HG03108 (cell line): ENCODE measurements at regions not wholly inside any gene's neighbourhood (a gene's known extent, or its start where the extent isn't known, plus 50 kb on each side); places are given as distances from the start of the nearest gene placed in this dataset.

Experiments used
- ATAC-seq: cut with Tn5 transposase; IDR thresholded peaks from one replicate; pipeline ENCODE4 v1.9.1; 2021; ENCODE audit warnings: moderate library complexity; ENCODE audit not compliant: unreplicated experiment

DNA sequence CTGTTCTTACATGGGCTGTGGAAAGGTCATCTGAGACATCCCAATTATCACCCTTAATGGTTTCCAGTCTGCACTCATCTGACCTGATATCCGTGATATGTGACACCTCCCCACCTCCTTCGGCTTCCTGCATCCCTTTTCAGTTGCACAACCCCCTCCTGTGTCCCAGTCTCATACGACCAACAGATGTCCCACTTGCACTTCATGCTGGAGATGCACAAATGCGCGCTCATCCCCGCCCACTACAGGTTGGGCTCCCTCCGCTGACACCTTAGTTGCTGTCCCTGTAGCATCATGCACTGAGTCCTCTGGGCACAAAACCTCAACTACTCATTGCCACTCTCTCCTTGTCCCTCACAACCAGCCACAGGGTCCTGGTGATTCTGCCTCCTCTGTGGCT lies 94.4 kb downstream of the MIS18A start:
- no peak for ATAC-seq

DNA sequence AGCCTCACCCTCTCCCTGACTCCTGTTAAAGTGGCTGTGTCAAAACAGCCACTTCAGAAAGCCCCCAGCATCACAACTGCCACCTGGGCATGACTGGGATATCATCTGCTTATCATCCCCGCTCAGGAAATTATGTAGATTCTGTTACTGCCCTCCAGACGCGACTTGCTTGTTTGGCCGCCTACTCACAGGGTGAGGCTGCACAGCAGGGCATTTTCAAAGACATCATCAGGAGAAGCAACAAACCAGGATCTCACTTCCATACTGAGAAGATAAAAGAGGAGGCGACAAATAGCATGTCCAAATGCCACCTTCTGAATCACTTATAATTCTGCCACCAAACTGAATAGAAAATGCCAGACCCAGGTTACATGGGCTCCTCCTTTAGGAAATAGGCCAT lies 94.8 kb downstream of the MIS18A start:
- ATAC-seq, result no peak

DNA sequence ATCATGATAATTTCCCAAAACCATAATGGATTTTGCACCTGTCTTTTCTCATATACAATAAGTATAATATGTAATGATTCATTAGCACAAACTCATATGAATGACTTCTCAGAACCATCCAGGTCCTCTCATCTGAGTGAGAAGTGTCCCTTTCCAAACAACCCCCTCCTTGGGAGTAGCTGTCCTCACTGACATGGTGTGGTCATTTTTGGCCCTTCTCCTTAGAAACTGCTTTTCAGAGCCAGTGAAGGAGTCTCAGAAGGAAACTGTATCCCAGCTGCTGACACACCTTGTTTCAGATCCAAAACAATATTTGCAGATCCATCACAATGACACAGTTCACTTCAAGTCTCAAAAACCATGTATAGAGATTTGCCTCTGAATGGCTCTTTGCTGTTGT lies 95.5 kb downstream of the MIS18A start:
- no peak for ATAC-seq

DNA sequence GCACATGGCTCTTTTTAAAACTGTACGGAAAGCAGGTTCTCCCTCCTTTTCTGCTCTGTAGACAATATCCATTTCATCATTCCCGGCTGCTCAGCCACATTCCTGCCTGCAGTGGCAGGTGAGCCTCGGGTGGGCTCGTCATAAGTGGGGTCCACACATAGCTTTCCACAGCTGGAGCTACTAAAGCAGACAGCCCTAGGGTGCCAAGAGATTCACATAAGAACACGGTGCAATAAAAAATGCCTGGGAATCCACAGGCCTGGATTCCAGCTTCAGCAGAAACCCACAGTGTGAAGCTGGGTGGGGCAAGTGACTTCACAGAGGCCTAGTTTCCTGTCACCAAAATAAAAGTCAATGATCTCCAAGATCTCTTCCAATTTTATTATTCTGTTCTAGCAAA lies 96.4 kb downstream of the MIS18A start:
- no peak for ATAC-seq

DNA sequence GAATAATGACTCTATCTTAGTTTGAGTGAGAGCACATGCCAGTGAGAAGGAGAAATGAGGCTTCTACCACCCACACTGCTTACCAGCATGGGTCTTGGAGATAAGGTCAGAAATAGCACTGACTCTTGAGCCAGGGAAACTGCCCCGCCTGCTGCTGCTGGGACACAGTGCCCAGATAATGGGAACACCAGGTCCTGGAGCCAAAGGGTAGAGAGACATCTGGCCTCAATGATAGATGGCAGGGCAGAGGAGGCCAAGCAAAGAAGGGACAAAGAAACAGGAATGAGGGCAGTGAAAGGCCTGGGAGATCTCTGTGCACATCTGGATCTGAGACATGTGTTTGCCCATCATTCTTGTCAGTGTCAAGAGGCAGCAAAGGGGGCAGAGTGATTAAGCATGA lies 97.4 kb downstream of the MIS18A start:
- no peak for ATAC-seq

DNA sequence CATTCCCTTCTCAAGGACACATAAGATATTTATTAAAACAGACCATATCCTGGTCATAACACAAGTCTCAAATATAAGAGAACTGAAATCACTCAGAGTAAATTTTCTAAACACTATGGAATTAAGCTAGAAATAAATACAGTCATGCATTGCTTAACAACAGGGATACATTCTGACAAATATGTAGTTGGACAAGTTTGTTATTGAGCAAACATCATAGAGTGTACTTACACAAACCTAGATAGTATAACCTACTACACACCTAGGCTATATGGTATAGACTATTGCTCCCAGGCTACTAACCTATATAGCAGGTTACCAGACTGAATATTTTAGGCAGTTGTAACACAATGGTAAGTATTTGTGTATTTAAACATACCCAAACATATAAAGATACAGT lies 104.0 kb downstream of the MIS18A start:
- ATAC-seq, result no peak

DNA sequence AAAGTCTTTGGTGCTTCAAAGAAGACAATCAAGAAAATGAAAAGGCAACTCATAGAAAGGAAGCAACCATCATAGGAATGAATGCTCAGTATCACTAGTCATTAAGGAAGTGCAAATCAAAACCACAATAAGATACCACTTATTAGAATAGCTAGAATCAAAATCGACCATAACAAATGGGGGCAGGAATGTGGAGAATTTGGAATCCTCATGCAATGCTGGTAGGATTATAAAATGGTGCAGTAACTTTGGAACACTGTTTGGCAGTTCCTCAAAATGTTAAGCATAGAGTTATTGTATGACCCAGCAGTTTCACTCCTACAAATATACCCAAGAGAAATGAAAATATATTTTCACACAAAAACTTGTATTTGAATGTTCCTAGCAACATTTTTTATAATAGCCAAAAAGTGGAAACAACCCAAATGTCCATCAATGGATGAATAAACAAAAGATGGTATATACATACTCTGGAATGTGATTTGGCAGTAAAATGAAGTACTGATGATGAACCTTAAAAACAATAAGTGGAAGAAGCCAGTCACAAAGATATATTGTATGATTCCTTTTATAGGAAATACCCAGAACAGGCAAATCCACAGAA lies 105.6 kb downstream of the MIS18A start:
- ATAC-seq, result no peak

DNA sequence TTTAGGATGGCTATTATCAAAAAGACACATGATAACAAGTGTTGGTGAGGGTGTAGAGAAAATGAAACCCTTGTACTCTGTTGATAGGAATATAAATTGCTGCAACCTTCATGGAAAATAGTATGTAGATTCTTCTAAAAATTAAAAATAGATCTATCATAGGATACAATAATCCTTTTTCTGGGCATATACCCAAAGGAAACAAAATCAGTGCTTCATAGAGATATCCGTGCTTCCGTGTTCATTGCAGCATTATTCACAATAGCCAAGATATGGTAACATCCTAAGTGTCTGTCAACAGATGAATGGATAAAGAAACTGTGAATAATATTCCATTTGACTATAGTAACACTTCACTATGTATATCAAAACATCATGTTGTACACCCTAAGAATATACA lies 106.7 kb downstream of the MIS18A start:
- no peak for ATAC-seq

DNA sequence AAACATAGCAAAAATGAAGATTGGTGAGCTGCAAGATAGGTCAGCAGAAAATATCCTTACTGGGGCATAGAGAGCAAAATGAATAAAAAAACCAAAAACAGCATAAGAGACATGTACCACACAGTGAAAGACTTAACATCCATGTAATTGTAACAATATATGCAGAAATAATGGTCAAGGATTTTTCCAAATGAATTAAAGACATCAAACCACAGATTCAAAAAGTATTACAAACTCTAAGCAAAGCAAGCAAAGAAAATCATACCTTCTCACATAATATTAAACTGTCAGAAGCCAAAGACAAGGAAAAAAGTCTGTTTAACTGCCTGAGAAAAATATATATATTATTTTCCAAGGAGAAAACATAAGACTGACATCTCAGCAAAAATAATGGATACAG lies 111.3 kb downstream of the MIS18A start:
- ATAC-seq, result no peak

DNA sequence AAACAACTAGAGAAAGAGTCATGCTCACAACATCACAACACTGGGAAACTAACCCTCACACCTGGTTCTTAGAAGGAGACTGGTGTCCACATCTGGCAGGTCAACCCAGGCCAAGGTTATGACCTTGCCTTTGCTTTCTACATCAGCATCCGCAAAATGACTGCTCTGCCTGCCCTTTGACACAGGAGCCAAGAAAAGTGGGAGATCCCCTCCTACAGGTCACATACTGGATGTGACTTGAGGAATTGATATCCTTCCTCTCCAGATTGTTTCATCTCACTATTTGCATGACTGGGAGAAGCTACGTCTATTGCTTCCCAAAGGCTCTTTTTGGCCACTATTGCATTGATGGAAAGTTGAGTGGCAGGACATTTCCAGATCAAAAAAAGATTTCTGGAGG lies 115.5 kb downstream of the MIS18A start:
- ATAC-seq, result no peak

DNA sequence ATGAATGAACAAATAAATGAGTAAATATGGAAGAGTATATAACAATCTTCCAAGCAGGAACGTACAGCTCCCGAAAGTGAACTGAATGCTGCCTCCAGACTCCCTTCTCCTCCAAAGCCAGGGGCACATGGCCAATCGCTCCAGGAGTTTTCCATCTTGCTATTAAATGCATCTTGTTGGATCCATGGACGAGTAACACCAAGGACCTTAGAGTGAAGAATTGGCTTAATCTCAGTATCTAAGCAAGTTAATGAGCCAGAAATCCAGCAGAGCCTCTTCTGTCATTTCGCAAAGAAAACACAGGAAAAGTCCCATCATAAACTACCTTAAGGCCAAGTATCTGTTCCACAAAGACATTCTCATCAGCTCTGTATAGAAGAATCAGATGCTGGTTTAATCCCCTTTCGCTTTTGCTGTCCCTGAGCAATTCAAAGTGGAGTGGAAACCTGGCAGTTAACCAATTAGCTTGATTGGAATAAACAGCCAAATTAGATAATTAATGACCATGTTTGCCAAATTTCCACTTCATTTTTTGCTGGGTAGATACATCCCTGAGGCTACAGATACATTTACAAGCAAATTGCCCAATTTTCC lies 116.0 kb downstream of the MIS18A start:
- no peak for ATAC-seq

DNA sequence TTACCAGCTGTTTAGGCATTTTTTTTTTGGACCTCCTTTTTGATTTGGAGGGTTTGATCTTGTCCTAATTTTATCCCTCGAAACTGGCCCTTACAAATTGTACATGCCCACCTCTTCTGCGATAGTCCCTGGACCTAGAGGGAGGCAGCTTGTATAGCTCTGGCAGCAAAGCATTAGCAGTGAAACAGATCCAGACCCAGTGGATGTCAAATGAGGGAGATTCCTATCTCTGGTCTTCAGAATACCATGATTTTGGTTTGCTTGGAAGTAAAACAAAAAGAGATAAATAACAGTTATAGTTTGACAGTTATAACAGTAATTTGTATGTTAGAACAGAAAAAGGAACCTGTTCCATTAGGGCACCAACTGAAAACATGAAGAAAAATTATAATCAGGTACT lies 123.6 kb downstream of the MIS18A start:
- ATAC-seq, result no peak

DNA sequence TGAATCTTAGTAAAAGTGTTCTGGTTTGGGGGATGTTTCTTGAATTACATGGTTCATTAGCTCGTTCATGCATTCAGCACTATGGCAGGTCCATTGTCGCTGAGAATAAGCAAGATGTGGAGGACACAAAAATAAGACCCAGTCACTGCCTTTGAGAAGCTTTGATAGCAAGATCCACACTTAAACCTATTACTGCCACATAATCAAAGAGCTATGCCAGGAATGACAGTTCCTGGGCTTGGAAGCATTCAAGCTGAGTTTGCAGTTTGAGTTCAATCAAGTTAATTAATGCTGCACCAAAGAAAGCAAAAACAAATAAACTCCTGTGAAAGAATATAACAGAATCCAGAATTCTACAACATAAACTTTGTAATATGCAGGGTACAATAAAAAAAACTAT lies 131.8 kb downstream of the MIS18A start:
- no peak for ATAC-seq

DNA sequence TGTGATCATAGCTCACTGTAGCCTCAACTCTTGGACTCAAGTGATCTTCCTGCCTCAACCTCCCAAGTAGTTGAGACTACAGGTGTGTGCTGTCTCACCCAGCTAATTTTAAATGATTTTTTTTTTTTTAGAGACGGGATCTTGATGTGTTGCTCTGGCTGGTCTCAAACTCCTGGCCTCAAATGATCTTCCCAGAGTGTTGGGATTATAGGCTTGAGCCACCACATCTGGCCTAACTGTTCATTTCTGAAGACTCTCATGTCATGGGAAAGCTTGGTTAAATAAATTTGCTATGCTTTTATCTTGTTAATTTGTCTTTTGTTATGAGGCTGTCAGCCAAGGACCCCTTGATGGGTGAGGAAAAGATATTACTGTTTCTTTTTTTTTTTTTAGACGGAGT lies 134.0 kb downstream of the MIS18A start:
- no peak for ATAC-seq

DNA sequence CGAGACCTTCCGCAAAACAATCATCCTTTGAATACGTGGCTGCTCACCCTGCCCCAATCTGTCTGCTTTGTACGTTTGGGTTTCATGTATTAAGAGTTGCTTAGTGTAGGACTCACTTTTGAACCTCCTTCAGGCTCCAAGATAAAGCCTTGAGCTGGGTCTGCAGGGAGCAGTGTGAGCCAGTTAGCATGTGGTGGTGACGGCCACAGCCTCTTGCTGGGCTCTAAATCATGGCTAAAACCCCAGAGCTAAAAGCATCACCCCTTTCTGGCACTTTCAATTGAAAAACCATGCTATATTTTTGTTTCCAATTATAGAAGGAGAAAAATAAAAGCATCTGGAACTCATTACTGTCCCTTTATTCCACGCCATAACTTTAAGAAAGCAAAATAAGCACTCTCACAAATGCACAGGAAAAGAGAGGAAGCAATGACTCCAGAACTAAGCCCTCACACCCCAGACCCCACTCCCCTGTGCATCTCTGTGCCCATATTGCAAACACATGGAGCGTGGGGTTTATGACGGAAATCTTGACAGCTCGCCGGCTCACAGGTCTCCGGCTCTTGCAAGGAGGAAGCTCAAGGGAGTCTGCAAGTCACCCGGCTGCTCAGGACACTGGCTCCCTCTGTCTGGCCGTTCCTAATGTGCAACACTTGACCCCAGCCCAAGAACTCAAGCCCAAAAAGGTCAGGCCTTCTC lies 135.5 kb downstream of the MIS18A start:
- ATAC-seq, result no peak

DNA sequence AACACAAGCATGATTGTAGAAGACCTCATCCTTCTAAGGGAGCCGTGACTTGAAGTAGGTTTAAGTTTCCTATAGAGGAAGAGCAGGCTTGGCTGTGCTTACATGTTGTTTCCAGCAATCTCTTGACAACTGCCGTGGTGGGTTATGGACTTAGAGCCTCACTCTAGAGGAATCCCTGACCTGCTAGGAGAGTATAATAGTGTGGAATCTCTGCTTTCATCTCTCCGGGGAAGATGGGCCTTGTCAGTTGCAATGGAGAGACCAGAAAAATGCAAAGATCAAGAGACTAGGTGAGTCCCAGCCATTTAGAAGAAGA lies 137.6 kb downstream of the MIS18A start:
- no peak for ATAC-seq

DNA sequence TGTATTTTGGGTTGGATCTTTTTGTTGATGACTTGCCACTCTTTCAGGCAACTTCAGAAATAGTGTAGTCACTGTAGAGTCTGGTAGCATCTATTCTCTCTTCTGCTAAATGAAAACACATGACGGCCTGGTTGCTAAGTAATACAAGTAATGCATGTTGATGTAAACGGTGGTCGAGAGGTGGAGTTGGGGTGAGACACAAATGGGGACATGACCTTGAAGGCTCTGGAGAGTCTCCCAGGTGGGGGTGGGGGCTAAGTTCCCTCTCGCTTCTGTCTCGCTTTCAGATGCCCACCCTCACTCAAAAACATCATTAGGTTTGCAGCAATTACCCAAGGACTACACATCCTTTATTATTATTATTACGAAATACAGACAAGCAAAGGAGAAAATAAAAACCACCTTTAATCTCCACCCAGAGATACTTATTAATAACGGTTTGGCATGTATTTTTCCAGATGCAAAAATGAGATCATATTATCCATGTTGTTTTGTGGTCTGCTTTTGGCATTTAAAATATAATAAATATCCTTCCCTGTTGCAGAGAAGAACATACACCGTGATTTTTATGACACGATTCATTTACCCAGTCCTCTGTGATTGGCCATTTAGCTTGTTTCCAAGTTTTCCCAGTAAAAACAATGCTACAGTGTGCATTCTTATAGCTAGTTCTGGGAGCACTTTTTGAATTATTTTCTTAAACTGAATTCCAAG lies 138.1 kb downstream of the MIS18A start:
- no peak for ATAC-seq

DNA sequence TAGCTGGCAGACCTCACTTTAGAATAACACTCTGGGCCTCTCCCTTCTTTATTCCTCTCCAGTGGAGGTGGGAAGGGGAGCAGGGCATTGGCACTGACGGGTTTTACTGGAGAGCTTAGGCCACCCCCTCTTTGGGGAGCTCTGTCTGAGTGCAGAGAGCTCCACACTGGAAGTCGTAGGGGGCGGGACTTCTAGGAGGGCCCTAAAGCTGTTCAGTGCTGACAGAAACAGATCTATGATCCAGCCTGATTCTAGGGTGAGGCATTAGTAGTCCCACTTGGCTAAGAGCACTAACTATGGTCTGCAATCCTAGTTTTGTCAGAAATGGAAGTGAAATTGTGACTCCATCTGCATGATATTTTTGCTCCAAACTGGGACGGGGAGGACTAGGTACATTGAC lies 138.7 kb downstream of the MIS18A start:
- ATAC-seq, result no peak

DNA sequence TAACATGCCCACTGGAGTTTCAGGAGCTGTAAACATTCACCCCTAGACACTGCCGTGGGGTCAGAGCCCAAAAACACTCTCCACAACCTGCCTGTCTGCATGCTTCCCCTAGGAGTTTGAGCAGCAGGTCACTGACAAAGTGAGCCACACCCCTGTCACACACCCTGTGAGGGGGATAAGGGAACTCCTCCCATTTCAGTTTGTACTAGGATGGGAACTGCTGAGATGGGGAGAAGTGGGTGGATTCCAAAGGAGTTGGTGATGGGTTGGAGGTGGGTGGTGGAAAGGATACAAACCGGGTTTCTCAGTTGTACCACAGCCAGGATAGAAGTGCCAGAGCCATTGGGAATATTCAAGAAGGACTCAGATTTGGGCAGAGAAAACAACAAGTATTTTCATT lies 140.2 kb downstream of the MIS18A start:
- ATAC-seq, result no peak

DNA sequence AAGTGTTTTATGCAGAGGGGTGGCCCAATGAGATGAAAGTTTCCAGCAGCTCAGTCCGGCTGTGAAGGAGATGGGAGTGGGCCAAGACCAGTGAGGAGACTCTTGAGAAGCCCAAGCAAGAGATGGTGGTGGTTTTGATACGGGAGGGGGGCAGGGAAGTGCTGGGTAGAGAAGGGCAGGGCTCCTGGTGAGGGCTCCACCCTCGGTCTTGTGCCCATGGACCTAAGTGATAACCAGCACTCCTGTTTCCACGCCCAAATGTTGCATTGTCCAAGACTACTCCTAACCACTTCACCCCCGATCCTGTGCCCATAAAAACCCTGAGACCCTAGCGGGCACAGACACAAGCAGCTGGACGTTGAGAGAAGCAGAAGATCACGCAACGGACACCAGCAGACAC lies 140.9 kb downstream of the MIS18A start:
- no peak for ATAC-seq

DNA sequence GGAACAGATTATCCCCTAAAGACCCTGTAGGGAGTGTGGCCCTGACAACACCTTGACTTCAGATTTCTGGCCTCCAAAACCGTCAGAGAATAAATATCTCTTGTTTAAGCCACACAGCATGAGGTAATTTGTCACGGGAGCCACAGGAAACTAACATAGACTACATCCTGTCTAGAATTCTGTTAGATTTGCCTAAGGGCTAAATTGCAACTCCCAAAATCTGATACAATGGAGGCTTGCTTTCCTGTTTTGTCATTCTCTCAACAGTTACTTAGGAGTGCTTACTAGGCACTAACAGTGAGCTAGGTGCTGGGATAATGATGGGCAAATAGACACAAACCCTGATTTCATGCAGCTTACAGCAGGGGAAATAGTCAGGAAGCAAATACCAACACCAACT lies 141.6 kb downstream of the MIS18A start:
- ATAC-seq, result no peak

DNA sequence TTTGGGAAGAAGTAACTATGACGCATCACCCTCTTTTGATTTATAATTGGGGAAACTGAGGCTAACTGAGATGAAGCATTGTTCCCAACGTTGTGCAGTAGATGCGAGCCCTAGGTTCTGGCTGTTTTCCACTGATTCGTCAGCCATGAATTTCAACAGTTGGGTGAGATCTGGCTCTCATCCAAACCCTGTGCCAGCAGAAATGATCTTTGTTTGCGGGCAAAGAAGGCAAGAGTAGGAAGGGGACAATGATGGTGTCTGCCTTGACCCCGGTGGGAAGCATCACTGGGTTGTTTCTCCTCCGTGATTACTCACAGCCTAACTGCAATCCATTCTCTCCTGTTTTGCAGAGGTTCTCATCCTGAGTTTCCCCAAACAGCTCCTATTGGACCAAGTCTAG lies 142.3 kb downstream of the MIS18A start:
- no peak for ATAC-seq
